IPS-15b (cell line): ENCODE measurements at regions not wholly inside any gene's neighbourhood (a gene's known extent, or its start where the extent isn't known, plus 50 kb on each side); places are given as distances from the start of the nearest gene placed in this dataset.

Experiments used
- H3K27me3 ChIP-seq: one replicate; pipeline ENCODE4 v1.6.1; 2013; ENCODE audit warnings: low read length; ENCODE audit not compliant: control insufficient read depth, insufficient read depth
- H3K36me3 ChIP-seq: one replicate; pipeline ENCODE4 v1.6.1; 2013; ENCODE audit warnings: low read length; ENCODE audit not compliant: control insufficient read depth, insufficient read depth
- H3K4me1 ChIP-seq: one replicate; pipeline ENCODE4 v1.6.1; 2013; ENCODE audit warnings: mild to moderate bottlenecking, low read length; ENCODE audit not compliant: control insufficient read depth, insufficient read depth
- H3K4me3 ChIP-seq: one replicate; pipeline ENCODE4 v1.5.1; 2013; ENCODE audit warnings: low read depth, low read length
- H3K9ac ChIP-seq: one replicate; pipeline ENCODE4 v1.6.1; 2013; ENCODE audit warnings: low read depth, mild to moderate bottlenecking, low read length
- H3K9me3 ChIP-seq: one replicate; pipeline ENCODE4 v1.6.1; 2013; ENCODE audit warnings: mild to moderate bottlenecking, low read length; ENCODE audit not compliant: control insufficient read depth, insufficient read depth

DNA sequence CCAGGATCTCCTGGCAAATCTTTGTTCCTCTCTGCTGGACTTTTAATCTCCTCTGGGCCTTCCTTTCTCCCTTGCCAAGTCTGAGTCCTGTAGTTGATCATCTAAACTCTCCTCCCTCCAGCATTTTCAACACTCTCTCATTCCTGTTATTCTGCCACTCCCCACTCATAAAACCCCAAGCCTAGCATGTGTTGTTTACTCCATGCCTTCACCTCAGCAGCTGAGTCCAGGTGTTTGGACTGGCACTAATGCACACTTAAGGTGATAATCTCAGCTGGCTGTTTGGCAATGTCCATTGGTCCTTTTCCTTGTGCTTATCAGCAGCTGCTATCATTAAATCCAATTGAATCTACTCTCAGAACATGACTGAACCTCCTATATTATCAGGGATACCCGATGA is 876.8 kb upstream of the TENM4 start:
- peaks cover 5% of the 10 kb centered on the region for H3K9me3 ChIP-seq
- no peaks in the 10 kb centered on the region for H3K36me3 ChIP-seq
- no peak overlapping the region for H3K4me3 ChIP-seq
- H3K4me1 ChIP-seq, result peaks cover 11% of the 10 kb centered on the region
- no peak overlapping the region for H3K9ac ChIP-seq
- H3K27me3 ChIP-seq, result no peaks in the 10 kb centered on the region

DNA sequence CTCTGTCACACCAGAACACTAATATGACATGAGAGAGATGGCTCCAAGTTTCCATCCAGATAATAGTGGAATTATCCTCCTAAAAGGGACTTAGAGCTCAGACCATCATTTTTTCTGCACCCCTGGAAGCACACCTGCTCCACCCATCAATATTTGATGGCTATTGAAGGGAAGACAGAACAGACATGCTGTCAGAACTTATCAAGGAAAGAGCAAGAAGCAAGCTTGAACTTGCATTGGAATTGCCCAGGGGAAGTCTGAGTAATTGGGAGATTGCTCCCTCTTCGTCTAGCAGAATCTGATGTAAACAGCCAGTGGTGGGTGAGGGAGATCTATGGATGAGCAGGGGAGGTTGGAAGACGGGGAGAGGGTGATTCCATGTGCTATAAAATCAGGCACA is 874.4 kb upstream of the TENM4 start:
- no peaks in the 10 kb centered on the region for H3K36me3 ChIP-seq
- H3K9me3 ChIP-seq, result no peaks in the 10 kb centered on the region
- H3K4me3 ChIP-seq, result no peak overlapping the region
- no peak overlapping the region for H3K9ac ChIP-seq
- no peaks in the 10 kb centered on the region for H3K27me3 ChIP-seq
- peaks cover 8% of the 10 kb centered on the region for H3K4me1 ChIP-seq

DNA sequence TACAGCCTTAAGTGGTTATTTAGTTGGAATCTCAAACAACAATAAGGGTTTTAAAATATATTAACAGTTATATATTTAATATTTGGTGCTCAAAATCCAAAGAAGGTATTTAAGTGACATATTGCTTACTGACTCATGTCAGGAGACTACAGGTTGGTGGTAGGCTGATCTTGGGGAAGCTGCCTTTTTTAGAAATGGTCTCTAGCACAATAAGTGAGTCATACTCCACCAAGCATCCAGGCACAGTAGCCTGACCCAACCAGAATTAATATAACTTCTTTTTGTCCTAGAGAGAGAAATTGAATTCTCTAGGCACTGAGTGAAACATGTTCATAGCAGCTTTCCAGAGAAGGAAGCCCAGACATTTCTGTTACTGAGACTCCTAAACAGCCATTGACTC is 868.5 kb upstream of the TENM4 start:
- Histone ChIP-seq H3K36me3 (no peaks in the 10 kb centered on the region), H3K9ac (no peak overlapping the region), H3K27me3 (no peaks in the 10 kb centered on the region), H3K9me3 (peaks cover 5% of the 10 kb centered on the region), H3K4me1 (no peaks in the 10 kb centered on the region), H3K4me3 (no peak overlapping the region)

DNA sequence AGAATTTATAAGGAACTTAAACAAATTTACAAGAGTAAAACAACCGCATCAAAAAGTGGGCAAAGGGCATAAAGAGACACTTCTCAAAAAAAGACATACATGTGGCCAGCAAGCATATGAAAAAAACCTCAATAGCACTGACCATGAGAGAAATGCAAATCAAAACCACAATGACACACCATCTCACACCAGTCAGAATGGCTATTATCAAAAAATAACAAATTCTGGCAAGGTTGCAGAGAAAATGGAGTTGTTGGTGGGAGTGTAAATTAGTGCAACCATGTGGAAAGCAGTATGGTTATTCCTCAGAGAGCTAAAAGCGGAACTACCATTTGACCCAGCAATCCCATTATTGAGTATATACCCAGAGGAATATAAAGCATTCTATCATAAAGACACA is 866.8 kb upstream of the TENM4 start:
- Histone ChIP-seq H3K36me3 (no peaks in the 10 kb centered on the region), H3K4me1 (no peaks in the 10 kb centered on the region), H3K27me3 (no peaks in the 10 kb centered on the region), H3K4me3 (no peak overlapping the region), H3K9me3 (peaks cover 7% of the 10 kb centered on the region), H3K9ac (no peak overlapping the region)

DNA sequence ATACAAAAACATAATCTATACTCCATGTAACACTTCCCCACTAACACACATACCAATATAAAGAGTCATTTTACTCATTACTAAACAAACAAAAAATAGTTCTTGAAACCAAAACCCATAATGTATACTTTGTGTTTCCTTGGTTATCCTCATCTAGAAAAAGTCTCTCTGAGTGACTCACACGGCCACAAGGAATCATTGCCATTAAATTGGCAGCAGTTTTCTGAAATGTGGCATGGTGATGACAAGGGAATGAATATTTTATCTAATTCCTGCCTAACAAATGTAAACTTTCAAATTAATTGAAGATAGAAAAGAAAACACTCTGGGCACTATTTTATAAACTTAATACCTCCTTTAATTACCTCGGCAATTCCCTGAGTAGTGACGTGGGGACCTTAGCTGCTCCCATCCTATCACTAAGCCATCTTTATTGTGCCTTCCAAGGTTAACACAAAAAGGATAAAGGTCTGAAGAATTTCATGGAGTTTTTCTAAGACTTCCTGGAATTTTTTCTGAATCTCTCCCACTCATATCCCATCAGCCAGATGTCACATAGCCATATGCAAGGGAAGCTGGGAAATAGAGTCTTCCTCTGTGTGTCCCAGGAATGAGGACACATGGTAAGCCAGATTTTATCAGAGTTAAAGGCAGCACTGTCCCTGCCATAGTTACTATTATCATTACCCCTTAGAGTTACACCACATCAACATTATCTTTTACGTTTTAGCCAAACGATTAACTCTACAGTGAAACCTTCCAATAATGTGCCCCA is 857.2 kb upstream of the TENM4 start:
- Histone ChIP-seq H3K27me3 (no peaks in the 10 kb centered on the region), H3K36me3 (no peaks in the 10 kb centered on the region), H3K9me3 (no peaks in the 10 kb centered on the region), H3K4me3 (no peak overlapping the region), H3K4me1 (no peaks in the 10 kb centered on the region), H3K9ac (no peak overlapping the region)

DNA sequence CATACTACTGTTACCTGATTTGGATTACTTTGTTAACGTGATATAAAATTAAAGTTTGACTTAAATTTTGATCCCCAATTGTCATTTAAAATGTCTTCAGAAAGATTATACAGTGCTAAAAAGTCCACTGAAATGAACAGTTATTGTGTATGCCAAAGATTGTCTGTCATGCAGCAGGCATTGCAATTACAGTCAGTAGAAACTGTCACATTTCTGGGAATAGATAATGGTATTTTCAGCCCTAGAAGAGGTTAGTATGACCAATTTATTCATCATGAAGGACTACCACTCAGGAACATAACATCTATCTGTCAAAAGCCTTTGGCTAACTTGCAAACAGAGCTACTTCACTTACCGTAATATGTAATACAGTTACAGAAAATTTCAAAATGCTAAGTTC is 852.5 kb upstream of the TENM4 start:
- no peak overlapping the region for H3K9ac ChIP-seq
- H3K4me1 ChIP-seq, result no peaks in the 10 kb centered on the region
- H3K36me3 ChIP-seq, result no peaks in the 10 kb centered on the region
- no peaks in the 10 kb centered on the region for H3K27me3 ChIP-seq
- no peak overlapping the region for H3K4me3 ChIP-seq
- no peaks in the 10 kb centered on the region for H3K9me3 ChIP-seq

DNA sequence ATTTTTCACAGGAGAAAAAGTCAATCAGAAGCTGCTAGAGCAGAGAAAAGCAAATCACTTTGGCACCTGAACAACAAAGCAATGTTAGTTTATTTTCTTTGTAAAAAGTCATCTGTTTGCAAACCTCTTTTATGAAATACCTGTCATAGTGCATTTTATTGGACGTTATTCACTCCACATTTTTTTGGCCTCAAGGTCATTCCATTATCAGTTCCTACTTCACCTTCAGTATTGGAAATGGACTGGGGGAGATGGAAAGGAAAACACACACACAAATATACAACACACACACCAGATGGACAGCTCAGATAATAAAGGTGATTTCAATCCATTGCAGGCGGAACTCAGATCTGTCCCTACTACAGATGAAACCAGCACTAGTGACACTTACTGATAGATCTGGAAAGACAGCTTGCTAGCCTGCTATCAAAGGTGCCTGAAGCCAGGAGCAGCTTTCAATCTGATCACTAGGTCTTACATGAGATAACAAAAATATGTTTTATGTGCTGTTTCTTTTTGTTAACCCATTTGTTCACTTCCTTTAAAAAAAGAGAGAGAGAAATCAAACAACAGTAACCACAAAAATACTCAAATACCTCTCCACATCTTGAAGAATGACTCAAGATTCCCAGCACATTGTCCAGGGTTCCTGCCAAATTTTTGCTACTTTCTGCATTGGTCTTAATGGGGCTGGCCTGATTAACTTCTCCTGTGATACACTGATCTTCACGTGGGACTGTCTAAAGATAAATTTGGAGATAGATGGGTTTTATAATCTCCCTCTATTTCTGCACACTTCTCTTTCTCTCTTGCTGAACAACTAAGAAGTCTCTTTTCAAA is 844.3 kb upstream of the TENM4 start:
- Histone ChIP-seq H3K27me3 (no peaks in the 10 kb centered on the region), H3K9ac (no peak overlapping the region), H3K4me3 (no peak overlapping the region), H3K4me1 (no peaks in the 10 kb centered on the region), H3K36me3 (no peaks in the 10 kb centered on the region), H3K9me3 (no peaks in the 10 kb centered on the region)

DNA sequence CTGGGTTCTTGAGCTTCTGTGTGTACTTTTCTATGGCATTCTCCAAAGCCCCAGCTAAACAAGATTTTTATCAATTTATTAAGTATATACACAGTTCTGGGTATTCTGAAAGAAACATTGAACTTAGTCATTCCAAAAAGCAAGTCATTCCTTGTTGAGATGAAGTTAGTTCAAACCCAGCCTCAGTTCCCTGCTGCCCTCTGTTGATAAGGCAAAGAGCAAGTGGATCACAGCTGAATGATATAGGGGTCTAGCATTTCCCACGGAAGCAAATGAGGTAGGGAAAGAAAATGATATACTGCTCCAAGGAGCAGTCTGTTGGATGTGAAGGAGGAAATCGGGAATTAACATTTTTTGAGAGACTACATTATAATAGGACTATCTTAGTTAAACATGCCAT is 841.8 kb upstream of the TENM4 start:
- H3K4me3 ChIP-seq, result no peak overlapping the region

DNA sequence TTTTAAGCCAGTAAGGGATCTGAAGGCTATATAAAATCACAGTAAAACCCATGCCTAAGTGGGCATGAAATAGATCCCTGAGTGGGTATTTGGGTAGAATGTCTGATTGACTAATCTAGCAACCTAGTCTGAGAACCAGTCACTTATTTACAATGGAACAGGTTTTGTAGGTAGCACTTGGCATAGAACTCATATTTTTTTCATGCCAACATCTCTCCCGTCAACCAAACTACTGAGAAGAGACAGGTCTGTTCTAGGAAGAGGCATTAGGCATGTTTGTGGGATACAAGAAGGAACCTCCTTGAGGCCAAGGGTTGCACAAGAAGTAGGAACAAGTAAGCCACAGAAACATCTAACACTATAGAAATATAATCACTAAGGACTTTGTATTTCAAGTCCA is 840.4 kb upstream of the TENM4 start:
- H3K36me3 ChIP-seq, result no peaks in the 10 kb centered on the region
- H3K9ac ChIP-seq, result no peak overlapping the region
- H3K9me3 ChIP-seq, result no peaks in the 10 kb centered on the region
- H3K27me3 ChIP-seq, result no peaks in the 10 kb centered on the region
- H3K4me3 ChIP-seq, result no peak overlapping the region
- H3K4me1 ChIP-seq, result no peaks in the 10 kb centered on the region

More for the DNA sequence above, 841.8 kb upstream of the TENM4 start:
- Histone ChIP-seq H3K36me3 (no peaks in the 10 kb centered on the region), H3K9ac (no peak overlapping the region), H3K27me3 (no peaks in the 10 kb centered on the region), H3K4me1 (no peaks in the 10 kb centered on the region), H3K9me3 (no peaks in the 10 kb centered on the region)

DNA sequence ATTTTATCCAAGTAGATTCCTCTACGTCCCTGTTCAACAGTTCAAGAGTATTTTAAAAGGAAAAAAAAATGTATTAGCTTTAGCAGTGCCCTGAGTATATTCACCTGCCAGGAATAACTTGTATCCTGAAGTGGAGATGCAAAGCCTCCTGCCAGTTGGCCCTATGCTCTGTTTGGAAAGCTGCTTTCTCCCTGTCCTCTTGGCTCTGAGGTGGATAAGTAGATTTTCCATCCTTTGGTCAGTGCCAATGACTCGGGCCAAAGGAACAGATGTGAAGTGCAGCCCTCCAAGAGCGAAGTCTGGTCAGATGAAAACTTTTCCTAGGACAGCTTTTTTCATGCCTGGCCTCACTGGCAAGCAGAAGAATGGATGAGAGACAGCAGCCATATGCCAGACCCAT is 839.9 kb upstream of the TENM4 start:
- Histone ChIP-seq H3K4me3 (no peak overlapping the region), H3K9ac (no peak overlapping the region), H3K27me3 (no peaks in the 10 kb centered on the region), H3K9me3 (no peaks in the 10 kb centered on the region), H3K36me3 (no peaks in the 10 kb centered on the region), H3K4me1 (no peaks in the 10 kb centered on the region)

DNA sequence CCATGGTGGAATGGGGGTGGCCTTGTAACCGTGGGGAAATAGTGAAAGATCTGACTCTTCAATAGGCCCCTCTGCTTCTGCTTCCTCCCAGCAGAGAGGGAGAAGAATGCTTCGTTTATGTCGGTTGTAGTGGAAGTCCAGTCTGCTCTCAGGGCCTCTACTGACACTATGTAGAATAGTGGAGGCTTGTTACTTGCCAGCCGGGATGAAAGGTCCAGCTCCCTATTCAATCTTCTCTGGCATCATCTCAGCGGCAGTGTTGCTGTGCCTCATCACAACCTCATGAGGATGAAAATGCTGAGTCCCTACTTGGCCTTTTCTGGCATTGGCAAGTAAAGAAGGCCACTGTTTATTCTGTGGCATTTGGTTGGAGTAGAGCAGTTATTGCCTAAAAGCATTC is 820.9 kb upstream of the TENM4 start:
- Histone ChIP-seq H3K4me1 (no peaks in the 10 kb centered on the region), H3K4me3 (no peak overlapping the region), H3K9ac (no peak overlapping the region), H3K9me3 (no peaks in the 10 kb centered on the region), H3K27me3 (no peaks in the 10 kb centered on the region), H3K36me3 (no peaks in the 10 kb centered on the region)
